Calu3 (cell line): ENCODE measurements at regions not wholly inside any gene's neighbourhood (a gene's known extent, or its start where the extent isn't known, plus 50 kb on each side); places are given as distances from the start of the nearest gene placed in this dataset.
A peak's percentile ranks its signal among the peaks of the same experiment; 100 is the strongest.

Experiments used
- BruUV-seq: library from RNA; stranded (reverse); fragments of 400-500 nt; replicated peaks from 2 replicates; lab custom pipeline; 2021; lab: Mats Ljungman, UMichigan
- CTCF ChIA-PET: fragments of 300-600 bp; sonication (Branson Sonifier 250); formaldehyde crosslinking; loops from one replicate; lab custom pipeline; 2022; ENCODE audit warnings: antibody characterized with exemption; lab: Charles Lee
- DNase-seq: peaks from one replicate; pipeline ENCODE4 v3.0.0; 2022
- H3K27ac Mint-ChIP-seq: one replicate; pipeline ENCODE4 v1.8.0; 2022; ENCODE audit warnings: mixed read lengths; ENCODE audit not compliant: unreplicated experiment
- H3K27me3 Mint-ChIP-seq: one replicate; pipeline ENCODE4 v1.8.0; 2022; ENCODE audit warnings: mixed read lengths; ENCODE audit not compliant: unreplicated experiment
- H3K36me3 Mint-ChIP-seq: one replicate; pipeline ENCODE4 v1.8.0; 2022; ENCODE audit warnings: mild to moderate bottlenecking, moderate library complexity, mixed read lengths; ENCODE audit not compliant: insufficient read depth, unreplicated experiment
- H3K4me1 Mint-ChIP-seq: one replicate; pipeline ENCODE4 v1.8.0; 2022; ENCODE audit warnings: mild to moderate bottlenecking, low read depth, mixed read lengths; ENCODE audit not compliant: unreplicated experiment
- H3K4me3 Mint-ChIP-seq: one replicate; pipeline ENCODE4 v1.8.0; 2022; ENCODE audit warnings: mild to moderate bottlenecking, low read depth, moderate library complexity, mixed read lengths; ENCODE audit not compliant: unreplicated experiment
- H3K9me3 Mint-ChIP-seq: one replicate; pipeline ENCODE4 v1.8.0; 2022; ENCODE audit warnings: low read depth, mixed read lengths; ENCODE audit not compliant: unreplicated experiment
- intact Hi-C: fragments of 100-400 bp; cut with micrococcal nuclease; formaldehyde crosslinking; loops from one replicate; pipeline ENCODE4 v1.10.0; 2022; ENCODE audit not compliant: unreplicated experiment
- TF ChIP-seq, protein P1 (sequence below): fragments of 200-600 bp; IDR thresholded peaks from one replicate; pipeline ENCODE4 v1.8.0; 2022; ENCODE audit warnings: antibody characterized with exemption; ENCODE audit not compliant: unreplicated experiment

DNA sequence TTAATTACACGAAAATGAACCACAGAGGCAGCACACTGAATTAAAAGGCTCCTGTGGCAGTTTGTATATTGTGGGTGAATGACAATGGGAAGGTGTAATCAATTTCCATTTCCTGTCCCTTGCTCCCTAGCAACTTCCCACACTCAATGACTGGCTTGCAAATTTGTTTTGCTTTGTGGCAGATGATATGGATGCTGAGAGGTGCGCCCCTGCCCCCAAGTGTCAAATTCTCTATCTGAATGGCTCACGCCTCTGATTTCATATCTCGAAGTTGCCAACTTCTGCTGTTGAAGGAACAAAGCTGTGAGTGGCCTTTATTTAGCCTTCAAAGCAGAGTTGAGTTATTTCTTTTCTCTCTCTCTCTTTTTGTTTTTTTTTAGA, 86.0 kb downstream of the FOXD2 start:
- CTCF ChIA-PET = no interaction called here
- peaks cover 15% of the 10 kb centered on the region for H3K4me1 Mint-ChIP-seq
- BruUV-seq = no TSS peak
- TF ChIP-seq, protein P1, sequence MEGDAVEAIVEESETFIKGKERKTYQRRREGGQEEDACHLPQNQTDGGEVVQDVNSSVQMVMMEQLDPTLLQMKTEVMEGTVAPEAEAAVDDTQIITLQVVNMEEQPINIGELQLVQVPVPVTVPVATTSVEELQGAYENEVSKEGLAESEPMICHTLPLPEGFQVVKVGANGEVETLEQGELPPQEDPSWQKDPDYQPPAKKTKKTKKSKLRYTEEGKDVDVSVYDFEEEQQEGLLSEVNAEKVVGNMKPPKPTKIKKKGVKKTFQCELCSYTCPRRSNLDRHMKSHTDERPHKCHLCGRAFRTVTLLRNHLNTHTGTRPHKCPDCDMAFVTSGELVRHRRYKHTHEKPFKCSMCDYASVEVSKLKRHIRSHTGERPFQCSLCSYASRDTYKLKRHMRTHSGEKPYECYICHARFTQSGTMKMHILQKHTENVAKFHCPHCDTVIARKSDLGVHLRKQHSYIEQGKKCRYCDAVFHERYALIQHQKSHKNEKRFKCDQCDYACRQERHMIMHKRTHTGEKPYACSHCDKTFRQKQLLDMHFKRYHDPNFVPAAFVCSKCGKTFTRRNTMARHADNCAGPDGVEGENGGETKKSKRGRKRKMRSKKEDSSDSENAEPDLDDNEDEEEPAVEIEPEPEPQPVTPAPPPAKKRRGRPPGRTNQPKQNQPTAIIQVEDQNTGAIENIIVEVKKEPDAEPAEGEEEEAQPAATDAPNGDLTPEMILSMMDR = no peak
- H3K27ac Mint-ChIP-seq = no peak overlapping the region
- peaks cover 22% of the 10 kb centered on the region for H3K27me3 Mint-ChIP-seq
- no peak for DNase-seq
- intact Hi-C loops = no loop called here
- no peak overlapping the region for H3K4me3 Mint-ChIP-seq
- no peaks in the 10 kb centered on the region for H3K36me3 Mint-ChIP-seq
- no peaks in the 10 kb centered on the region for H3K9me3 Mint-ChIP-seq

- CTCF ChIA-PET = interaction anchor here (0.7 kb wide), 1 partner anchor 87 kb away, joined by 5 read pairs; the partner anchor contains the start of gene FOXD2
- no peak for DNase-seq
- peaks cover 15% of the 10 kb centered on the region for H3K4me1 Mint-ChIP-seq
Observed at GRCh38 chr1:47524272-47524671, 86.4 kb downstream of the FOXD2 start.

DNA sequence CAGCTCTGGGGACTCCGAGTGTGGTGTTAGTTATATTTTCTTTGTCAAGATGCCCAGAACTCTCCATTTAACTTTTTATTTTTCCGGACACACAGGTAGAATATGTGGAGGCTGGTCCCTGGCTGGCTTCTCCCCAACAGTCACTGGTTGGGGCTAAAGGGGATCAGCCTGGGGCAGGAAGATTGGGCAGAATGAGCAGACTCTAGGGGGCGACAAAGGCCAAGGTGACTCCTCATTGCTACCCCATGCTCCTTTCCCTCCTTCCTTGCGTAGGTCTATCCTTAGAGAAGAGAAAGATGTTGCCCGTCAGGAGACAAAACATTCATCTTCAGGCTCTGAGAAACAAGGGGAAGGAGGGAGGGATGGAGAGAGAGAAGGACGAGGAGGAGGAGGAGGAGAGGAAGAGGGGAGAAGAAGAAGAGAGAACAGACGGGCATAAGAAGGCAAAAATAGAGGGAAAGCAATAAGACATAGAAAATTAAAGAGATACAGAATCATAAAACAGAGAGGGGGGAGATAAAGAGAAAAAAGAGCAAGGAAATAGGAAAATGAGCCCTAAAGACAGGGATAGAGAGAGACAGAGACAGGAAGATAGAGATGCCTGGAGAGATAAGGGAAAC, 89.9 kb downstream of the FOXD2 start:
- DNase-seq = peak; percentile 79
- Mint-ChIP-seq H3K9me3 (no peaks in the 10 kb centered on the region), H3K4me1 (peaks cover 15% of the 10 kb centered on the region), H3K36me3 (no peaks in the 10 kb centered on the region), H3K4me3 (no peak overlapping the region), H3K27ac (no peak overlapping the region), H3K27me3 (peaks cover 33% of the 10 kb centered on the region)
- BruUV-seq = no TSS peak
- TF ChIP-seq, protein P1 = peak; percentile 80
- CTCF ChIA-PET = interaction anchor here (0.7 to 5.6 kb wide), 6 partner anchors 42 to 198 kb away, joined by 4 to 24 read pairs (median 4); partner anchors contain the start of gene FOXD2
- intact Hi-C loops = loop anchor here (1.0 to 5.0 kb wide), 4 partner anchors 90 to 199 kb away; partner anchors contain the start of gene FOXD2

More at GRCh38 chr1:47524272-47524671, 86.4 kb downstream of the FOXD2 start:
- intact Hi-C loops = no loop called here
- no TSS peak for BruUV-seq
- TF ChIP-seq, protein P1 = no peak
- Mint-ChIP-seq H3K27ac (no peak overlapping the region), H3K36me3 (no peaks in the 10 kb centered on the region), H3K27me3 (peaks cover 22% of the 10 kb centered on the region), H3K4me3 (no peak overlapping the region), H3K9me3 (no peaks in the 10 kb centered on the region)

DNA sequence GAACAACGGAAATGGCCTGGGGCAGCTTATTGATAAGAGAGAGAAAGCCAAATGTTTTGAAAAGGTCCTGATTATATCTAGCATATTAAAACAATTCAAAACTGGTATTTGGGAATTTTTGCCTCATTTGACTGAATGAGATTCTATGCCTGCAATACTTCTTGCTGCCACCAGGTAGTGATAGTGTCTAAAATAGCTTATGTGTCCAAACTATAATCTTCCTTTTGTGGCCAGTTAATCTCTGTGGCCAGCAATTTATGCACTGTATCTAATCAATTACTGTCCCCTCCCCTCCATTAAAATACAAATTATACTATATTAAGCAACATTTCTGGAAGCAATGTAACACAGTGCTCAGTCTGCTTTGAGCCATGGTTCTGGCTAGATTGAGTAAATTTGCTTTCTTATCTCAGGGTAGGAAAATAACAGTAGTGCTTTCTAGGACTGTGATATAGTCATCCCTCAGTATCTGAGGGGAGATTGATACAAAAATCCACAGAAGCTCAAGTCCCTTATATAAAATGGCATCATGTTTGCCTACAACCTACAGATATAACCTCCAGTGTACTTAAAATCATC, 91.8 kb downstream of the FOXD2 start:
- no peak for DNase-seq
- Mint-ChIP-seq H3K27ac (no peak overlapping the region), H3K9me3 (no peaks in the 10 kb centered on the region), H3K4me3 (no peak overlapping the region), H3K27me3 (peaks cover 42% of the 10 kb centered on the region), H3K36me3 (no peaks in the 10 kb centered on the region), H3K4me1 (peaks cover 8% of the 10 kb centered on the region)
- intact Hi-C loops = loop anchor here (5.0 kb wide), 2 partner anchors 92 to 93 kb away; partner anchors contain the start of gene FOXD2
- BruUV-seq = no TSS peak
- CTCF ChIA-PET = interaction anchor here (1.3 to 5.6 kb wide), 3 partner anchors 92 to 196 kb away, joined by 5 to 24 read pairs (median 16); partner anchors contain the start of gene FOXD2
- TF ChIP-seq, protein P1 = peak; percentile 58
